ENCODE measurements at regions not wholly inside any gene's neighbourhood (a gene's known extent, or its start where the extent isn't known, plus 50 kb on each side); places are given as distances from the start of the nearest gene placed in this dataset.
A peak's percentile ranks its signal among the peaks of the same experiment; 100 is the strongest.

GRCh38 chr6:137395316-137395715 lies 98.9 kb downstream of the OLIG3 start:
- Histone ChIP-seq H3K4me2 (ENCODE audit: low read depth, low read length, poor library complexity, severe bottlenecking) (no peak overlapping the region), H3K9me2 (replicated peaks; ENCODE audit: low read depth, low read length) (no peaks in the 10 kb centered on the region), H3K4me3 (ENCODE audit: low read length, poor library complexity, severe bottlenecking) (no peak overlapping the region)

GRCh38 chr6:137391061-137391814 lies 103.0 kb downstream of the OLIG3 start:
- Histone ChIP-seq H3K4me3 (ENCODE audit: low read length, poor library complexity, severe bottlenecking) (no peak overlapping the region), H4K20me1 (ENCODE audit: insufficient read depth, low read length, poor library complexity, severe bottlenecking) (no peaks in the 10 kb centered on the region), H3K9ac (ENCODE audit: low read depth, low read length, poor library complexity, severe bottlenecking) (no peak overlapping the region), H3K36me3 (ENCODE audit: insufficient read depth, low read length) (no peaks in the 10 kb centered on the region), H3K79me2 (ENCODE audit: insufficient read depth, low read length) (no peaks in the 10 kb centered on the region), H3K9me3 (ENCODE audit: insufficient read depth, low read depth, low read length) (no peaks in the 10 kb centered on the region), H3K4me1 (ENCODE audit: insufficient read depth, low read length, poor library complexity, severe bottlenecking) (peaks cover 28% of the 10 kb centered on the region), H3K4me2 (ENCODE audit: low read depth, low read length, poor library complexity, severe bottlenecking) (no peak overlapping the region), H3K27me3 (ENCODE audit: insufficient read depth, low read length, poor library complexity, severe bottlenecking) (no peaks in the 10 kb centered on the region), H2AFZ (ENCODE audit: low read length) (no peak overlapping the region), H3K9me2 (replicated peaks; ENCODE audit: low read depth, low read length) (no peaks in the 10 kb centered on the region), H3F3A (ENCODE audit: low read depth) (peaks cover 4% of the 10 kb centered on the region; the same call in 1 of the 2 replicates)
- TF ChIP-seq EZH2phosphoT487 (IDR thresholded peaks at IDR 0.05; ENCODE audit: borderline replicate concordance) (no peak), CTCF (conservative IDR thresholded peaks at IDR 0.05; ENCODE audit: low read length) (no peak)

More at GRCh38 chr6:137395316-137395715, 98.9 kb downstream of the OLIG3 start:
- no peak overlapping the region for H2AFZ ChIP-seq (ENCODE audit: low read length)
- H4K20me1 ChIP-seq (ENCODE audit: insufficient read depth, low read length, poor library complexity, severe bottlenecking), result no peaks in the 10 kb centered on the region
- no peak for TF ChIP-seq CTCF (conservative IDR thresholded peaks at IDR 0.05; ENCODE audit: low read length)
- no peak for TF ChIP-seq EZH2phosphoT487 (IDR thresholded peaks at IDR 0.05; ENCODE audit: borderline replicate concordance)
- no peak overlapping the region for H3K9ac ChIP-seq (ENCODE audit: low read depth, low read length, poor library complexity, severe bottlenecking)
- no peaks in the 10 kb centered on the region for H3K36me3 ChIP-seq (ENCODE audit: insufficient read depth, low read length)
- H3K9me3 ChIP-seq (ENCODE audit: insufficient read depth, low read depth, low read length), result no peaks in the 10 kb centered on the region
- H3F3A ChIP-seq (ENCODE audit: low read depth), result no peaks in the 10 kb centered on the region
- H3K4me1 ChIP-seq (ENCODE audit: insufficient read depth, low read length, poor library complexity, severe bottlenecking), result peaks cover 5% of the 10 kb centered on the region
- H3K79me2 ChIP-seq (ENCODE audit: insufficient read depth, low read length), result no peaks in the 10 kb centered on the region
- no peaks in the 10 kb centered on the region for H3K27me3 ChIP-seq (ENCODE audit: insufficient read depth, low read length, poor library complexity, severe bottlenecking)

GRCh38 chr6:137390334-137390733 lies 103.9 kb downstream of the OLIG3 start:
- peaks cover 28% of the 10 kb centered on the region for H3K4me1 ChIP-seq (ENCODE audit: insufficient read depth, low read length, poor library complexity, severe bottlenecking)
- TF ChIP-seq CTCF (conservative IDR thresholded peaks at IDR 0.05; ENCODE audit: low read length), result no peak
- TF ChIP-seq EZH2phosphoT487 (IDR thresholded peaks at IDR 0.05; ENCODE audit: borderline replicate concordance), result no peak
- no peaks in the 10 kb centered on the region for H3K9me3 ChIP-seq (ENCODE audit: insufficient read depth, low read depth, low read length)
- H4K20me1 ChIP-seq (ENCODE audit: insufficient read depth, low read length, poor library complexity, severe bottlenecking), result no peaks in the 10 kb centered on the region
- H3K4me2 ChIP-seq (ENCODE audit: low read depth, low read length, poor library complexity, severe bottlenecking), result peak overlapping the region; percentile 80
- H3K9ac ChIP-seq (ENCODE audit: low read depth, low read length, poor library complexity, severe bottlenecking), result no peak overlapping the region
- no peaks in the 10 kb centered on the region for H3K9me2 ChIP-seq (replicated peaks; ENCODE audit: low read depth, low read length)
- no peak overlapping the region for H3K4me3 ChIP-seq (ENCODE audit: low read length, poor library complexity, severe bottlenecking)
- peaks cover 4% of the 10 kb centered on the region; the same call in 1 of the 2 replicates for H3F3A ChIP-seq (ENCODE audit: low read depth)
- H2AFZ ChIP-seq (ENCODE audit: low read length), result 0 out of 2 replicates have a peak overlapping the region, but pooled peaks have one; percentile 14
- H3K79me2 ChIP-seq (ENCODE audit: insufficient read depth, low read length), result no peaks in the 10 kb centered on the region
- no peaks in the 10 kb centered on the region for H3K27me3 ChIP-seq (ENCODE audit: insufficient read depth, low read length, poor library complexity, severe bottlenecking)
- H3K36me3 ChIP-seq (ENCODE audit: insufficient read depth, low read length), result no peaks in the 10 kb centered on the region
